ENCODE measurements at regions not wholly inside any gene's neighbourhood (a gene's known extent, or its start where the extent isn't known, plus 50 kb on each side); places are given as distances from the start of the nearest gene placed in this dataset.

GRCh38 chr11:116694815-116695590 lies 77.8 kb downstream of the BUD13 start:
- no peak for TF ChIP-seq CTCF (IDR thresholded peaks at IDR 0.05)
- Mint-ChIP-seq H3K27ac (no peak overlapping the region), H3K4me1 (peaks cover 14% of the 10 kb centered on the region), H3K36me3 (ENCODE audit: low read depth) (no peaks in the 10 kb centered on the region), H3K4me3 (no peak overlapping the region), H3K27me3 (ENCODE audit: low read depth, poor library complexity) (peaks cover 7% of the 10 kb centered on the region), H3K9me3 (no peaks in the 10 kb centered on the region)
- no peak for DNase-seq

- no peak for DNase-seq
- no peaks in the 10 kb centered on the region for H3K36me3 Mint-ChIP-seq (ENCODE audit: low read depth)
Measured at GRCh38 chr11:116694349-116694725, 78.5 kb downstream of the BUD13 start.

GRCh38 chr11:116693593-116694348 lies 79.0 kb downstream of the BUD13 start:
- H3K36me3 Mint-ChIP-seq (ENCODE audit: low read depth): no peaks in the 10 kb centered on the region
- DNase-seq: no peak
- H3K4me1 Mint-ChIP-seq: peaks cover 16% of the 10 kb centered on the region
- H3K27me3 Mint-ChIP-seq (ENCODE audit: low read depth, poor library complexity): peaks cover under 1% of the 10 kb centered on the region
- no peak overlapping the region for H3K4me3 Mint-ChIP-seq
- H3K9me3 Mint-ChIP-seq: no peaks in the 10 kb centered on the region
- no peak overlapping the region for H3K27ac Mint-ChIP-seq
- TF ChIP-seq CTCF (IDR thresholded peaks at IDR 0.05): no peak

More at GRCh38 chr11:116694349-116694725, 78.5 kb downstream of the BUD13 start:
- H3K4me3 Mint-ChIP-seq: no peak overlapping the region
- no peak for TF ChIP-seq CTCF (IDR thresholded peaks at IDR 0.05)
- peaks cover 14% of the 10 kb centered on the region for H3K4me1 Mint-ChIP-seq
- H3K27ac Mint-ChIP-seq: no peak overlapping the region
- H3K27me3 Mint-ChIP-seq (ENCODE audit: low read depth, poor library complexity): peaks cover 6% of the 10 kb centered on the region
- H3K9me3 Mint-ChIP-seq: no peaks in the 10 kb centered on the region

GRCh38 chr11:116693102-116693570 lies 79.7 kb downstream of the BUD13 start:
- DNase-seq: no peak
- no peaks in the 10 kb centered on the region for H3K9me3 Mint-ChIP-seq
- H3K27ac Mint-ChIP-seq: no peak overlapping the region
- TF ChIP-seq CTCF (IDR thresholded peaks at IDR 0.05): no peak
- H3K36me3 Mint-ChIP-seq (ENCODE audit: low read depth): no peaks in the 10 kb centered on the region
- peaks cover 23% of the 10 kb centered on the region for H3K4me1 Mint-ChIP-seq
- no peak overlapping the region for H3K4me3 Mint-ChIP-seq
- H3K27me3 Mint-ChIP-seq (ENCODE audit: low read depth, poor library complexity): no peaks in the 10 kb centered on the region

GRCh38 chr11:116692318-116693101 lies 80.3 kb downstream of the BUD13 start:
- Mint-ChIP-seq H3K27me3 (ENCODE audit: low read depth, poor library complexity) (no peaks in the 10 kb centered on the region), H3K9me3 (no peaks in the 10 kb centered on the region), H3K27ac (no peak overlapping the region), H3K4me1 (peaks cover 29% of the 10 kb centered on the region), H3K4me3 (no peak overlapping the region), H3K36me3 (ENCODE audit: low read depth) (no peaks in the 10 kb centered on the region)
- TF ChIP-seq CTCF (IDR thresholded peaks at IDR 0.05): no peak
- DNase-seq: no peak

Measured in nephron progenitor cell (in vitro differentiated cells).